ENCODE measurements at regions not wholly inside any gene's neighbourhood (a gene's known extent, or its start where the extent isn't known, plus 50 kb on each side); places are given as distances from the start of the nearest gene placed in this dataset.

- Mint-ChIP-seq H3K27me3 (ENCODE audit: low read depth) (no peaks in the 10 kb centered on the region), H3K4me1 (0 out of 4 replicates have a peak, but pooled peaks cover 0 to under 1% of the 10 kb centered on the region in 2 experiments), H3K9me3 (no peaks in the 10 kb centered on the region), H3K27ac (no peak overlapping the region; a peak in 1 of 7 replicates), H3K36me3 (ENCODE audit: insufficient read depth in 1 of 3, low read depth in 3 of 3) (no peaks in the 10 kb centered on the region), H3K4me3 (no peak overlapping the region)
- Histone ChIP-seq H2BK20ac (ENCODE audit: low read depth, low read length, poor library complexity, severe bottlenecking) (no peak overlapping the region), H3K23me2 (ENCODE audit: insufficient read length, low read depth, low read length, poor library complexity, severe bottlenecking) (no peaks in the 10 kb centered on the region), H3K79me2 (ENCODE audit: insufficient read depth, low read length) (no peaks in the 10 kb centered on the region), H3K23ac (ENCODE audit: insufficient read length, low read depth, low read length) (no peak overlapping the region), H4K5ac (ENCODE audit: insufficient read length, low read depth, low read length) (no peak overlapping the region), H2AFZ (ENCODE audit: low read length) (no peak overlapping the region), H3K9ac (ENCODE audit: extremely low read depth, insufficient read length, low read length) (no peak overlapping the region), H2BK12ac (ENCODE audit: insufficient read length, low read depth, low read length) (no peak overlapping the region), H3K14ac (ENCODE audit: insufficient read depth, low read length) (no peak overlapping the region), H2BK5ac (ENCODE audit: insufficient read length, low read length) (no peak overlapping the region), H3T11ph (ENCODE audit: low read length) (no peak overlapping the region), H2BK120ac (ENCODE audit: low read depth, low read length, poor library complexity, severe bottlenecking) (no peak overlapping the region), H3K18ac (ENCODE audit: insufficient read length, low read depth, low read length) (no peak overlapping the region), H3K4ac (ENCODE audit: low read depth, low read length) (no peak overlapping the region), H2BK15ac (ENCODE audit: low read depth, low read length) (no peak overlapping the region), H2AK5ac (ENCODE audit: insufficient read length, low read length) (no peak overlapping the region), H3K79me1 (ENCODE audit: insufficient read depth, low read depth, low read length, poor library complexity, severe bottlenecking) (no peaks in the 10 kb centered on the region), H3K9me3 (ENCODE audit: control insufficient read depth, low read depth, low read length) (no peaks in the 10 kb centered on the region), H3K4me2 (ENCODE audit: insufficient read depth, insufficient read length, low read length) (no peak overlapping the region), H4K20me1 (ENCODE audit: control insufficient read depth, insufficient read depth, insufficient read length) (no peaks in the 10 kb centered on the region), H3K56ac (ENCODE audit: insufficient read length, low read depth, low read length) (no peak overlapping the region), H3K27ac (ENCODE audit: insufficient read length, low read depth, low read length) (no peak overlapping the region), H4K91ac (ENCODE audit: insufficient read length, low read depth, low read length) (no peak overlapping the region), H3K27me3 (ENCODE audit: insufficient read depth, low read length) (no peaks in the 10 kb centered on the region), H4K8ac (replicated peaks; ENCODE audit: insufficient read length, low read depth, low read length) (no peak overlapping the region), H3K4me1 (ENCODE audit: insufficient read depth, low read length) (no peaks in the 10 kb centered on the region)
- no CpG with 5 or more reads among the region's 5 CpGs for WGBS (ENCODE audit: extremely low coverage, insufficient read length, low lambda C conversion rate)
- DNase-seq = no peak
- no peak for TF ChIP-seq CTCF (conservative IDR thresholded peaks at IDR 0.05)
Observed at GRCh38 chr14:30134936-30135335, 207.3 kb upstream of the PRKD1 start.

Data from H9 (cell line).